ENCODE measurements at regions not wholly inside any gene's neighbourhood (a gene's known extent, or its start where the extent isn't known, plus 50 kb on each side); places are given as distances from the start of the nearest gene placed in this dataset.
A peak's percentile ranks its signal among the peaks of the same experiment; 100 is the strongest.

DNA sequence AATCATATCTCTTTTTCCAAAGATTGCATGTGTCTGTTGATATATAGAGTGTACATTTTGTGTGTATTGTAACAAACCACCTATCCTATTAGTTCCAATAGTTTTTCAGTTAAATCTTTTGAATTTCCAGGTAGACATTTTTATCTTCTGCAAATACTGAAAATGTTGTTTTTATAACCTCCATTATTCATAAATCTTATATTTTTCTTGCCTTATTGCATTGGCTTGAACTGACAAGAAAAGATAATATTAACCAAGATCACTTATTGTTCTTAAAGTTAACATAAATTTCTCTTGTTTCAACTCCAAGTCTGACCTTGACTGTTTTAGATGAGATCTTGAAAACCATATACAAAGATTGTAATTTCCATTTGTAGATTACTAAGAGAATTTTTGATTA, 251.6 kb downstream of the IRX2 start:
- H3K27me3 ChIP-seq (ENCODE audit: control insufficient read depth, insufficient read depth, low read length) = no peaks in the 10 kb centered on the region
- TF ChIP-seq, protein P1, sequence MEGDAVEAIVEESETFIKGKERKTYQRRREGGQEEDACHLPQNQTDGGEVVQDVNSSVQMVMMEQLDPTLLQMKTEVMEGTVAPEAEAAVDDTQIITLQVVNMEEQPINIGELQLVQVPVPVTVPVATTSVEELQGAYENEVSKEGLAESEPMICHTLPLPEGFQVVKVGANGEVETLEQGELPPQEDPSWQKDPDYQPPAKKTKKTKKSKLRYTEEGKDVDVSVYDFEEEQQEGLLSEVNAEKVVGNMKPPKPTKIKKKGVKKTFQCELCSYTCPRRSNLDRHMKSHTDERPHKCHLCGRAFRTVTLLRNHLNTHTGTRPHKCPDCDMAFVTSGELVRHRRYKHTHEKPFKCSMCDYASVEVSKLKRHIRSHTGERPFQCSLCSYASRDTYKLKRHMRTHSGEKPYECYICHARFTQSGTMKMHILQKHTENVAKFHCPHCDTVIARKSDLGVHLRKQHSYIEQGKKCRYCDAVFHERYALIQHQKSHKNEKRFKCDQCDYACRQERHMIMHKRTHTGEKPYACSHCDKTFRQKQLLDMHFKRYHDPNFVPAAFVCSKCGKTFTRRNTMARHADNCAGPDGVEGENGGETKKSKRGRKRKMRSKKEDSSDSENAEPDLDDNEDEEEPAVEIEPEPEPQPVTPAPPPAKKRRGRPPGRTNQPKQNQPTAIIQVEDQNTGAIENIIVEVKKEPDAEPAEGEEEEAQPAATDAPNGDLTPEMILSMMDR (IDR thresholded peaks at IDR 0.05; ENCODE audit: insufficient read depth, low read length, severe bottlenecking) = no peak
- no peak for FAIRE-seq
- H3K36me3 ChIP-seq (ENCODE audit: control insufficient read depth, insufficient read depth, low read length) = no peaks in the 10 kb centered on the region
- no peak overlapping the region for H3K4me3 ChIP-seq (ENCODE audit: low read depth, low read length)
- no peak for DNase-seq (ENCODE audit: low read depth)

DNA sequence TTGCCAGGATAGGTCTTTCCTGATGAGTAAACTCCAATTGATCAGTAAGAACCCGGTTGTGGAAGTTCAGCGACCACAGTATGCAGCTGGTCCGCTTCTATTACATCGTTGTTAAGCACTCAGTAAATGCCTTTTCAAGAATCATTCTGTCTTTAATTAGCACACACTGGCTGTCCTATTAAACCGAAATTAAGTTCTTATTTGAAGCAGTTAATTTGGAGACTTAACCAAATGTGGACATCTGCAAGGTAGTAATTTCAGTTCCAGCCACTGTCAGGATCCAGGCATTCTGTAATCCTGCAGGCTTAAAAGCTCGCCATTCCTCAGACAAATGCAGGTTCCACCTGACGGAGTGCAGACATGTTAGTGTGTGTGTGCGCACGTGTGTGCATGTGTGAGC, 254.6 kb downstream of the IRX2 start:
- DNase-seq (ENCODE audit: low read depth) = no peak
- no peak for FAIRE-seq

DNA sequence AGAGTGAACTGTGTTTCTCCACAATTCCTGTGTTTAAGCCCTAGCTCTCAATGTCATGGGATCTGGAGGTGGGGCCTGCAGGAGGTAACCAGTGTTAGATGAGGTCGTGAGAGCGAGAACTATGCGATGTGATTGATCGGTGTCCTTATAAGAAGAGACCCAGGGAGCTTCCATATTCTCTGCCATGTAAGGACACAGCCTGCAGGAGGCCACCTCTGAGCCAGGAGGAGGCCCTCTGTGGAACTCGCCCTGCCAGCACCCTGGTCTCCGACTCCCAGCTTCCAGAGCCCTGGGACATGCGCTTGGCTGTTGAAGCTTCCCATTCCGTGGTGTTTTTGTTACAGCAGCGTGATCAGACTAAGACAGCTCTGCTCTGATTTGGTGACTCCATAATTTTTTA, 255.4 kb downstream of the IRX2 start:
- TF ChIP-seq, protein P1 (IDR thresholded peaks at IDR 0.05; ENCODE audit: insufficient read depth, low read length, severe bottlenecking) = no peak
- no peak for FAIRE-seq
- Histone ChIP-seq H3K27me3 (ENCODE audit: control insufficient read depth, insufficient read depth, low read length) (no peaks in the 10 kb centered on the region), H3K4me3 (ENCODE audit: low read depth, low read length) (no peak overlapping the region), H3K36me3 (ENCODE audit: control insufficient read depth, insufficient read depth, low read length) (no peaks in the 10 kb centered on the region)
- no peak for DNase-seq (ENCODE audit: low read depth)

More for the DNA sequence above, 254.6 kb downstream of the IRX2 start:
- TF ChIP-seq, protein P1 (IDR thresholded peaks at IDR 0.05; ENCODE audit: insufficient read depth, low read length, severe bottlenecking) = no peak
- Histone ChIP-seq H3K4me3 (ENCODE audit: low read depth, low read length) (no peak overlapping the region), H3K36me3 (ENCODE audit: control insufficient read depth, insufficient read depth, low read length) (no peaks in the 10 kb centered on the region), H3K27me3 (ENCODE audit: control insufficient read depth, insufficient read depth, low read length) (no peaks in the 10 kb centered on the region)

DNA sequence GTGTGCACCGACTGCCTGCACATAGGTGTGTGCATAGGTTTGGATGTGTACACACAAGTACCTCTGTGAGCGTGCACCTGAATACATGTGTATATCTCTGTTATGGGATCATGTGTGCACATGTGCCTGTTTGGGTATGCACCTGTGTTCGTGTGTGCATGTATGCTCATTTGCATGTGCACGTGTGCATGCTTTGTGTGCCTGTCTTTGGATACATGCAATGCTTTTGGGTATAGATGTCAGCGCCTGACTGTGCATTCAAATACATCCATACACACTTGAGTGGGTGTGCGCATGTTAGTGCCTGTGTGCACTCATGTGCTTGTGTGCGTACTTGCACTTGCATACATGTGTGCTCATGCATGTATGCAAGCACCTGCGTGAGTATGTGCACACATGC, 258.1 kb downstream of the IRX2 start:
- Histone ChIP-seq H3K4me3 (ENCODE audit: low read depth, low read length) (no peak overlapping the region), H3K36me3 (ENCODE audit: control insufficient read depth, insufficient read depth, low read length) (no peaks in the 10 kb centered on the region), H3K27me3 (ENCODE audit: control insufficient read depth, insufficient read depth, low read length) (no peaks in the 10 kb centered on the region)
- TF ChIP-seq, protein P1 (IDR thresholded peaks at IDR 0.05; ENCODE audit: insufficient read depth, low read length, severe bottlenecking) = no peak
- peak; percentile 90 for FAIRE-seq
- no peak for DNase-seq (ENCODE audit: low read depth)

DNA sequence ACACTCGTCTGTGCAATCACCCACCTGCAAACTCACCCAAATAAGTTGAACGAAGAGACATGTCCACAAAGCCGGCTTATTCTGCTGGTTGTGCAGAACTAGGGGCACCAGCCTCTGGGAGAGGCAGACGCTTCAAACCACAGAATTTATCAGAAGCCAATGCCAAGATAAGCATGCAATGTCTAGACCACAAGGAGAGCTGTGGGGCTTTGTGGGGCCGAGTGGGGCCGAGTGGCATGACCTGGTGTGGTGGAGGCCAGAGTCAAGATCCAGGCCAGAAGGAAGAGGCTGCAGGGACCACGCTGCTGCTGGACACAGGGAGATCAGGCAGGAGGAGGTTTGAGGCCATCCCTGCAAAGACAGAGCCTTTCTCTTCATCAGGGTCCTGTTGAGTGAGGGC, 259.0 kb downstream of the IRX2 start:
- H3K27me3 ChIP-seq (ENCODE audit: control insufficient read depth, insufficient read depth, low read length) = no peaks in the 10 kb centered on the region
- DNase-seq (ENCODE audit: low read depth) (no peak), FAIRE-seq (no peak)
- H3K36me3 ChIP-seq (ENCODE audit: control insufficient read depth, insufficient read depth, low read length) = no peaks in the 10 kb centered on the region
- TF ChIP-seq, protein P1 (IDR thresholded peaks at IDR 0.05; ENCODE audit: insufficient read depth, low read length, severe bottlenecking) = no peak
- H3K4me3 ChIP-seq (ENCODE audit: low read depth, low read length) = no peak overlapping the region

DNA sequence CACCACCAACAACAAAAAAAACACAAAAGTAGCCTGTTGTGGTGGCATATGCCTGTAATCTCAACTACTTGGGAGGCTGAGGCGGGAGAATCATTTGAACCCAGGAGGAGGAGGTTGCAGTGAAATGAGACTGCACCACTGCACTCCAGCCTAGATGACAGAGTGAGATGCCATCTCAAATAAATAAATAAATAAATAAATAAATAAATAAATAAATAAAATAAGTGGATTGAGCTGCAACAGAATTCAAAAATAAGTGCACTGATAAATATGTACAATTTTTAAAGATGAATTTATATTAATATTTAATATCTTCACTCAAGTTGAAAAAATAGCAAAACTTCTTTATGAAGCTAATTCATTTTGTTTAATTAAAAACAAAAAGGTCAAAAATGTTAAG, 259.6 kb downstream of the IRX2 start:
- DNase-seq (ENCODE audit: low read depth) (no peak), FAIRE-seq (no peak)
- TF ChIP-seq, protein P1 (IDR thresholded peaks at IDR 0.05; ENCODE audit: insufficient read depth, low read length, severe bottlenecking) = no peak
- no peak overlapping the region for H3K4me3 ChIP-seq (ENCODE audit: low read depth, low read length)
- H3K27me3 ChIP-seq (ENCODE audit: control insufficient read depth, insufficient read depth, low read length) = no peaks in the 10 kb centered on the region
- no peaks in the 10 kb centered on the region for H3K36me3 ChIP-seq (ENCODE audit: control insufficient read depth, insufficient read depth, low read length)
